Cardiac fibroblast (primary cell): ENCODE measurements at regions not wholly inside any gene's neighbourhood (a gene's known extent, or its start where the extent isn't known, plus 50 kb on each side); places are given as distances from the start of the nearest gene placed in this dataset.

Source experiments
- DNase-seq, 2 donors: peaks; one replicate each; pipeline versions ENCODE4 v3.0.0 to v3.0.0-alpha.2; 2010; ENCODE audit warnings: low read depth in 2 of 2
- H3K4me3 ChIP-seq, 2 donors: replicated peaks in 1 of 2; 1 replicate in 1 of 2; 2 replicates in 1 of 2; pipeline ENCODE4 v1.5.1; 2011; ENCODE audit warnings: low read depth in 2 of 2, low read length in 2 of 2, mild to moderate bottlenecking in 2 of 2, moderate library complexity in 1 of 2
- CTCF ChIP-seq: IDR thresholded peaks from one replicate; pipeline ENCODE4 v1.5.1; 2011; ENCODE audit warnings: low read depth, mild to moderate bottlenecking, low read length, inconsistent platforms

DNA sequence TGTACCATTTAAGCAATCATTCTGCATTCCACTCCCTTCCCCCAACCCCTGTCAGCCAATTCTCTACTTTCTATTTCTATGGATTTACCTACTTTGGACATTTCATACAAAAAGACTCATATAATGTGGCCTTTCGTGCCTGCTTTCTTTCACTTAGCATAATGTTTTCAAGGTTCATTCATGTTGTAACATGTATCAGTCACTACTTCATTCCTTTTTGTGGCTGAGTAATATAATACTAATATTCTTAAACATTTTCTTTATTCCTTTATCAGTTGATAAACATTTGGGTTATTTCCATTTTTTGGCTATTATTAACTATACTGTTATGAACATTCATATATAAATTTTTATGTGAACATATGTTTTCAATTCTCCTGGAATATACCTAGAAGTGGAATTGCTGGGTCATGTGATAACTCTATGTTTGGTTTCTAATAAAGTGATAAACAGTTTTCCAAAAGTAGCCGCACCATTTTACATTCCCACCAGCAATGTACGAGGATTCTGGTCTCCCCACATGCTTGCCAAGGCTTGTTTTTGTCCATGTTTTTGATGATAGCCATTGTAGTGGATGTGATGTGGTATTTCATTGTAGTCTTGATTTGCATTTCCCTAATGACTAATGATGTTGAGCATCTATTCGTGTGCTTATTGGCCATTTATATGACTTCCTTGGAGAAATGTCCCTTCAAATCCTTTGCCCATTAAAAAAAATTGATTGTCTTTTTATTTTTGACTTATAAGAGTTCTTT lies 61.9 kb upstream of the GNG12 start:
- no peak for DNase-seq
- TF ChIP-seq CTCF: no peak
- no peak overlapping the region for H3K4me3 ChIP-seq

- no peak for DNase-seq
- no peak overlapping the region for H3K4me3 ChIP-seq
- no peak for TF ChIP-seq CTCF
Measured at GRCh38 chr1:67893126-67893495, 59.8 kb upstream of the GNG12 start.

DNA sequence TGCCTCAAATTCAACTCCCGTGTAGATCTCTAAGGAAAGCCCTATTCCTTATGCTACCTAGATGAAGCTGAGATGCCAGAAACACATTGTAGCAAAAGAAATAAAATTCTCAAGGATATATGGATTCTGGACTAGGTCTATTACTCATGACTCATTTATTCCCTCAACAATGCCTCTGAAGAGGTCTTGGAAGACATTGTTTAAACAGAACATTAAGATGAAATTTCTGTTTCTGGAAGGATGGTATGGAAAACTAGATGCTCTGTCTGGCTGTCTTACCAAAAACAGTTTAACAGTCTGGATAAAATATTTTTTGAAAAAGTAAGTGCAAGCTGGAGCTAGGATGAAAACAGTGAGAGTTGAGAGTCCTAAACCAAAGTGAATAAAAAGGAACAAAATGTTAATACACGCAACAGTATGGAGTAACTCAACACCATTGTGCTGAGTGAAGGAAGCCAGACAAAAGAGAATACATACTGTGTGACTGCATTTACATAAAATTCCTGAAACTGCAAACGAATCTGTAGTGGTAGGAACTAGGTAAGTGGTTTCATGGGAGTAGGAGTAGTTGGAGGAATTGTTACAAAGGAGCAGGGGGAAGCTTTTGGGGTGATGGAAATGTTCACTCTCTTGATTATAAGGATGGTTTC lies 59.3 kb upstream of the GNG12 start:
- TF ChIP-seq CTCF: no peak
- DNase-seq: no peak
- no peak overlapping the region for H3K4me3 ChIP-seq

DNA sequence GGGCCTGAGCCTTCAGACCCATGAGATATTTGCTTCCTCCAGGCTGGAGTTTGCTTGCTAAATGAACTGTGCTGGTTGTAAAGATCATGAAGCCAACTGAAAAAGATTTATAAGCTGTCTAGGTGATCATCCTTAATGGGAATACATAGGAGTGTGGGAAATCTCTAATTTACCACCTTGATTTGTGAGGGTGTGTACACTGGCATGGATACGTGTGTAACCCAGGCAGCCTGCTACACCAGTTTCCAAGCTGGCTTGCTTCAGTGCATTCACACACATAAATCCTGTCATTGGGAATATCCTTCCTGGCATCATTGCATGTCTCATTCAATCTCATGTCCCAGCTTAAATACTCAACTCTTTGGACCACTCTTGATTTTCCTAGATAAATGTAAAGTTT lies 57.6 kb upstream of the GNG12 start:
- H3K4me3 ChIP-seq: no peak overlapping the region
- no peak for DNase-seq
- no peak for TF ChIP-seq CTCF

DNA sequence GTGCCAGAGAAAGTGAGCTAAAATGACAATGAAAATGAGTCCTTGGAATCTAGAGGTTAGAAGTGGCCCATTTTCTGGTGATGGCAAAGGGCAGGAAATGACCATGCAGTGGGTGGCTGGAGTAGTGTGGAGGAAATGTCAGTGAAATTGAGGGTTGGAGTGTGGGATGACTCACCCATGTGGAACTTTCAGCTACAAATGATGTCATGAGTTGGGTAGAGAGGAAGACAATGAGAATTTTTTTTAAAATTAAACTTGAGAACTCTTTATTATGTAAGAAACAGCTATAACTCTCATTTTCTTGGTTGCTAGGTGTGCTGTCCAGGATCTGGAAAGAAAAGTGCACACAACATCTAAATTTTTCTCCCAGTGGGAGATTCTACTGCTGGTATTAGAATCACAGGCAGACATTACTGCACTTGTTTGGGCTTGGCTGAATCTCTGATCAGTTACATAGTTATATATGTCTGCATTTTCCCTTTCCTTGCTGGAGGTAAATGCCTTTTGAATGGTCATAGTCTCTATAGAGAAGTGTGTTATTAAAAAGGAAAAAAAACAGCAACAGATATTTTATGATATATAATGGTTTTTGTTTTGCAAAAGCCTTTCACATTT lies 56.8 kb upstream of the GNG12 start:
- H3K4me3 ChIP-seq: no peak overlapping the region
- DNase-seq: peak; percentile 84 to 93
- no peak for TF ChIP-seq CTCF

DNA sequence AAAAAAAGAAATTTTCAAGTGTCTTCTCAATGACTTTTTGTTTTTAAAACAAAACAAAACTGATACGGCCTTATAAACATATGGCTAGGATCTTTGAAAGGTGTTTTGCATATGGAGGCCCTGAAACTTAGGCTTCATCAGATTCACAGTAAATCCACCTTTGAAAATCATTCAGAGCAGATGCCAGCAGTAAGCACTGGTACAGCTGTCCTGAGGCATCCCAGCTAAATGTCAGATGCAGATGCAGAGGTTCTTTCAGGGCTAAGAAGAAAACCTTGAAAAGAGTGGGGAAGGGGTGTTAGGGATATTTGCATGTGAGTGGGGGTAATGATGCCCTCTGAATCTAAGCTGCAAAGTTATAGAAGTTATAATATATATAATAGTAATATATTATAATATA lies 56.2 kb upstream of the GNG12 start:
- H3K4me3 ChIP-seq: no peak overlapping the region
- DNase-seq: no peak
- TF ChIP-seq CTCF: no peak
